ENCODE measurements at regions not wholly inside any gene's neighbourhood (a gene's known extent, or its start where the extent isn't known, plus 50 kb on each side); places are given as distances from the start of the nearest gene placed in this dataset.

DNA sequence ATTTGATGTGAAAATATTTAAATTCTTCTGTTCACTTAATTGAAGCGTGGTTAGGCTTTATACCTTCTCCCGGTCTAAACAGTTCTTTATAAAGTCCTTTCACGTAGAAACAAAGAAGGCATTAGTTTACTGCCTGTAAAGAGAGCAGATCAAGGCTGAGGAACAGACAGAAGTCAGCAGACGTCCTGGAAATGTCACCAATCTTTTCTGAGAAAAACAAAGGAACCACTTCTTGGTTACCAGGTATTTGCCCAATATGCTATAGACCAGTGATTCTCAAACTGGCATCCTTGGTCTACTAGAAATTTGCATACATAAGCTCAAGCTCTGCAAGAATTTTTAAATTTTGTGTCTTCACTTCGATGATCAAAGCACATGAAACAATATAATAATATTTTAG, 89.2 kb upstream of the STK17B start:
- H3K9ac ChIP-seq (ENCODE audit: insufficient read length, low read depth): no peak overlapping the region
- no peaks in the 10 kb centered on the region for H3K9me3 ChIP-seq (ENCODE audit: insufficient read depth, low read length)
- DNase-seq (ENCODE audit: low read depth, low spot score): no peak
- no peaks in the 10 kb centered on the region for H3K36me3 ChIP-seq (ENCODE audit: insufficient read depth, insufficient read length, low read length)
- H3K4me3 ChIP-seq (ENCODE audit: insufficient read length, low read depth): no peak overlapping the region
- H3K4me1 ChIP-seq (ENCODE audit: insufficient read depth, insufficient read length): no peaks in the 10 kb centered on the region
- no peaks in the 10 kb centered on the region for H3K27me3 ChIP-seq (ENCODE audit: insufficient read depth, insufficient read length)
- TF ChIP-seq SUZ12 (IDR thresholded peaks at IDR 0.05; ENCODE audit: extremely low read depth, insufficient read depth, insufficient read length): no peak
- TF ChIP-seq YY1 (IDR thresholded peaks at IDR 0.05; ENCODE audit: insufficient read depth, insufficient read length): no peak
- TF ChIP-seq ZNF274 (IDR thresholded peaks at IDR 0.05; ENCODE audit: low read depth, low read length): no peak

DNA sequence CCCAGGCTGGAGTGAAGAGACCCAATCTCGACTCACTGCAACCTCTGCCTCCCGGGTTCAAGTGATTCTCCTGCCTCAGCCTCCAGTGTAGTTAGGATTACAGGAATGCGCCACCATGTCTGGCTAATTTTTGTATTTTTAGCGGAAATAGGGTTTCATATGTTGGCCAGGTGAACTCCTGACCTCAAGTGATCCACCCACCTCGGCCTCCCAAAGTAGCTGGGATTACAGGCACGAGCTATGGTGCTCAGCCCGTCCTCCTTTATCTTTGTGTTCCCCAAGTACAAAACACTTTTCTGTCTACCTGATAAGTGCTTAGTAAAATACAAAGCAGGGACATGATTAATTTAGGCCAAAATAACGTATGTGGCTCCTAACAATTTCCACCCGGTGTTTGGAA, 91.2 kb upstream of the STK17B start:
- TF ChIP-seq ZNF274 (IDR thresholded peaks at IDR 0.05; ENCODE audit: low read depth, low read length): no peak
- TF ChIP-seq SUZ12 (IDR thresholded peaks at IDR 0.05; ENCODE audit: extremely low read depth, insufficient read depth, insufficient read length): no peak
- TF ChIP-seq YY1 (IDR thresholded peaks at IDR 0.05; ENCODE audit: insufficient read depth, insufficient read length): no peak
- Histone ChIP-seq H3K9me3 (ENCODE audit: insufficient read depth, low read length) (no peaks in the 10 kb centered on the region), H3K36me3 (ENCODE audit: insufficient read depth, insufficient read length, low read length) (no peaks in the 10 kb centered on the region), H3K9ac (ENCODE audit: insufficient read length, low read depth) (no peak overlapping the region), H3K4me1 (ENCODE audit: insufficient read depth, insufficient read length) (no peaks in the 10 kb centered on the region), H3K27me3 (ENCODE audit: insufficient read depth, insufficient read length) (no peaks in the 10 kb centered on the region), H3K4me3 (ENCODE audit: insufficient read length, low read depth) (no peak overlapping the region)
- DNase-seq (ENCODE audit: low read depth, low spot score): no peak

DNA sequence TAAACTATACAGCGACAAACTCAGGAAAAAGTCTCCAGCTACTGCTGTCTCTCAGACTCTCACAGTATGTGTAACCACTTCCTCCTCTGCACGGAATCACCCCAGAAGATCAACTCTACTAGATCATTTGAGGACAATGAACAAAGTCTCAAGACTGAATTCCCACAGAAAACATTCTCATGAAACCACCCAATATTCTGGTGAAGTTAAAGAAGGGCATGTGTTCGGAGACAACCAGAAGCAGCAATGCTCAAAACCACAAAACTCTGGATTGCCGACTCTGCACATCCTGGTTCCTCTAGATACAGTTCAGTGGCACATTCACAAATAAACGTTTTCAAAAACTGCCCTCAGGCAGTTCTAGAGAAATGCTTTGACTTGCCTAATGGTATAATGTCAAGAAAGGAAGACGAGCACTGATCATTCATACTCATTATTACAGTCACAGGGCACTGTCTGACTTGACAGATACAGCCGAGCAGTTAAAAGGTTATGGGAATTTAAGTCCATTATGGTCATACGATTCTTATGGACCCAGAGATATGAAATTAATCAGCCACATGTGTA, 91.9 kb upstream of the STK17B start:
- TF ChIP-seq ZNF274 (IDR thresholded peaks at IDR 0.05; ENCODE audit: low read depth, low read length) (no peak), YY1 (IDR thresholded peaks at IDR 0.05; ENCODE audit: insufficient read depth, insufficient read length) (no peak), SUZ12 (IDR thresholded peaks at IDR 0.05; ENCODE audit: extremely low read depth, insufficient read depth, insufficient read length) (no peak)
- no peak for DNase-seq (ENCODE audit: low read depth, low spot score)
- Histone ChIP-seq H3K27me3 (ENCODE audit: insufficient read depth, insufficient read length) (no peaks in the 10 kb centered on the region), H3K4me1 (ENCODE audit: insufficient read depth, insufficient read length) (no peaks in the 10 kb centered on the region), H3K9ac (ENCODE audit: insufficient read length, low read depth) (no peak overlapping the region), H3K4me3 (ENCODE audit: insufficient read length, low read depth) (no peak overlapping the region), H3K9me3 (ENCODE audit: insufficient read depth, low read length) (no peaks in the 10 kb centered on the region), H3K36me3 (ENCODE audit: insufficient read depth, insufficient read length, low read length) (no peaks in the 10 kb centered on the region)

DNA sequence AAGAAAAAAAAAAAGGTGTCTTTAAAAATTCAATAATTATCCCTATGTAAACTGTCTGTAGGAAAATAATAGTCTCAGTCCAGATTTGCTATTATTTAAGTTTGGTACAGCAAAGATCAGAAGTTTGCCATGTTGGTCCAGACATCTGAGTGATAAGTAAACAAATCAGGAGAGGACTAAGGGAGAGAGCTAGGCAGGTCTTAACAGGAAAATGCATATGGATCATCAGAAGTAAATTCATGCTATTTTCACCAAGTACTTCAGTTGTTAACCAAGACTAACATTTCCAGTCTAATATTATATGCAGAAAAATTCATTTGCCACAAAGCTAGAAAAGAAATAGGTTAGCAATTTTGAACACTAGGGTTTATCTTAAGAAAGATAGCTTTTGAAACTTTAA, 95.0 kb upstream of the STK17B start:
- no peak for TF ChIP-seq ZNF274 (IDR thresholded peaks at IDR 0.05; ENCODE audit: low read depth, low read length)
- TF ChIP-seq YY1 (IDR thresholded peaks at IDR 0.05; ENCODE audit: insufficient read depth, insufficient read length): no peak
- TF ChIP-seq SUZ12 (IDR thresholded peaks at IDR 0.05; ENCODE audit: extremely low read depth, insufficient read depth, insufficient read length): no peak
- H3K36me3 ChIP-seq (ENCODE audit: insufficient read depth, insufficient read length, low read length): no peaks in the 10 kb centered on the region
- no peak for DNase-seq (ENCODE audit: low read depth, low spot score)
- no peaks in the 10 kb centered on the region for H3K4me1 ChIP-seq (ENCODE audit: insufficient read depth, insufficient read length)
- no peak overlapping the region for H3K4me3 ChIP-seq (ENCODE audit: insufficient read length, low read depth)
- no peak overlapping the region for H3K9ac ChIP-seq (ENCODE audit: insufficient read length, low read depth)
- no peaks in the 10 kb centered on the region for H3K9me3 ChIP-seq (ENCODE audit: insufficient read depth, low read length)
- H3K27me3 ChIP-seq (ENCODE audit: insufficient read depth, insufficient read length): no peaks in the 10 kb centered on the region

DNA sequence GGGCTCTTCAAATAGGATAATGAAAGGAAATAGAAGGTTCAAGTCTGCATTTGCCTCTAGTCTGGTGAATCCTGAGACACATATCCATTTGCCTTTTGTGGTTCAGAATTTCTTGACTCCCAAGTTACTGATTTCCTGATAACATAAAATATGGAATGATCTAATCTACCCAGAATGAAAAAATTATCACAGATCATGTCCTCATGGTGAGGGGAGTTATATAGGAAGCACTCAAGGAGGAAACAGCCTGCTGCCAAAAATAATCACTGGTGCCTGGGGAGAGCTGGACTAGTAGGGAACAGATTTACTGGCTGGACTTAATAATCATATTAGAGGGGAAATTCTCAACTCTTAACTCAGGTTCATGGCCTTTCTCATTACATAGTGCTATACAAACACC, 95.5 kb upstream of the STK17B start:
- no peaks in the 10 kb centered on the region for H3K36me3 ChIP-seq (ENCODE audit: insufficient read depth, insufficient read length, low read length)
- DNase-seq (ENCODE audit: low read depth, low spot score): no peak
- no peaks in the 10 kb centered on the region for H3K4me1 ChIP-seq (ENCODE audit: insufficient read depth, insufficient read length)
- no peaks in the 10 kb centered on the region for H3K9me3 ChIP-seq (ENCODE audit: insufficient read depth, low read length)
- H3K27me3 ChIP-seq (ENCODE audit: insufficient read depth, insufficient read length): no peaks in the 10 kb centered on the region
- H3K9ac ChIP-seq (ENCODE audit: insufficient read length, low read depth): no peak overlapping the region
- TF ChIP-seq ZNF274 (IDR thresholded peaks at IDR 0.05; ENCODE audit: low read depth, low read length): no peak
- no peak for TF ChIP-seq SUZ12 (IDR thresholded peaks at IDR 0.05; ENCODE audit: extremely low read depth, insufficient read depth, insufficient read length)
- TF ChIP-seq YY1 (IDR thresholded peaks at IDR 0.05; ENCODE audit: insufficient read depth, insufficient read length): no peak
- no peak overlapping the region for H3K4me3 ChIP-seq (ENCODE audit: insufficient read length, low read depth)

DNA sequence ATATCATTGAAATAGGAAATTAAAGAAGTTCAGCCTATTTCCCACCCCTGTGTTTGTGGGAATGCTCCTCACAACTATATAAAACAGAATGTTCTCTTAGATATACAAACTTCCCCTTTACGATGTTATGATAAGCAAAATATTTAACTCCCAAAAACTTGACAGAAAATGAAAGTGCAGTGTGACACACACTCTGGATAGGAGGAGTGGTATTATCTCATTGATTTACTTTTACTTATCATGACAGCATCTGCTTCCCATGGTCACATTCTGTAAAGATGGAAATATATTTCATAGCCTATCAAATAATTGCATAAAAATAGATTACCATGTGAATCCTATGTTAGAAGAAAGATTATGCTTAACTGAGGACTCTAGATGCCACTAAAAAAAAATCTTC, 96.6 kb upstream of the STK17B start:
- H3K27me3 ChIP-seq (ENCODE audit: insufficient read depth, insufficient read length): no peaks in the 10 kb centered on the region
- no peaks in the 10 kb centered on the region for H3K36me3 ChIP-seq (ENCODE audit: insufficient read depth, insufficient read length, low read length)
- no peak overlapping the region for H3K4me3 ChIP-seq (ENCODE audit: insufficient read length, low read depth)
- DNase-seq (ENCODE audit: low read depth, low spot score): no peak
- no peak overlapping the region for H3K9ac ChIP-seq (ENCODE audit: insufficient read length, low read depth)
- no peak for TF ChIP-seq YY1 (IDR thresholded peaks at IDR 0.05; ENCODE audit: insufficient read depth, insufficient read length)
- no peak for TF ChIP-seq SUZ12 (IDR thresholded peaks at IDR 0.05; ENCODE audit: extremely low read depth, insufficient read depth, insufficient read length)
- H3K4me1 ChIP-seq (ENCODE audit: insufficient read depth, insufficient read length): no peaks in the 10 kb centered on the region
- no peaks in the 10 kb centered on the region for H3K9me3 ChIP-seq (ENCODE audit: insufficient read depth, low read length)

DNA sequence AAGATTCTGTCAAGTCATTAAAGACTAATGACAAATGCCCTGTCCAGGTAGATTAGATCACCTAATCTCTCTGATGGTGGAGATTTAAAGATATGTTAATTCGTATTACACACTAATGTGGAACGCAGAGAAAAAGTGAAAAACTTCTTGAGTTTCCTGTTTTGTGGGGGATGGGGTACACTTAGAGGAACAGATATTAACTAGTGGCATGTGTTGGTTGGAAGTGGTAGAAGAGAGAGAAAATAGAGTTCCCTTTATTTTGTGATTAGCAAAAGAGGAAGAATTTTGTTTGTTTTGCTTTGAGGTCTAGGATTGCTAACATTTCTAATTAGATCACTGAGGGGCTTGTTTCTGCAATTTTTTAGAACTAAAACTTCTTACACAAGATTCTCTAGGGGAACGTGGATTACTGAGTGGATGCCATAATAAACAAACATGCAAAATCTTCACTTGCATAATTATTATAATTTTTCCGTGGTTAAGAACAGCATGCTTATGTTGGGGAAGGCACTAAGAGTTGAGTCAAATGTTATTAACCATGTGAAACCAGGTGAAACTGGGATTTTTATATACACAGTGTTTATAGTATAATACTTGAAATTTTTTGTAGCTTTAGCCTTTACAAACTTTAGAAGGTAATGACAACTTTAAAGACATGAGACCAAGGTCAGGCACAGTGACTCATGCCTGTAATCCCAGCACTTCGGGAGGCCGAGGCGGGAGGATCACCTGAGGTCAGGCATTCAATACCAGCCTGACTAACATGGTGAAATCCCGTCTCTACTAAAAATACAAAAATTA, 97.4 kb upstream of the STK17B start:
- Histone ChIP-seq H3K36me3 (ENCODE audit: insufficient read depth, insufficient read length, low read length) (no peaks in the 10 kb centered on the region), H3K9ac (ENCODE audit: insufficient read length, low read depth) (no peak overlapping the region), H3K27me3 (ENCODE audit: insufficient read depth, insufficient read length) (no peaks in the 10 kb centered on the region), H3K4me1 (ENCODE audit: insufficient read depth, insufficient read length) (no peaks in the 10 kb centered on the region), H3K9me3 (ENCODE audit: insufficient read depth, low read length) (no peaks in the 10 kb centered on the region), H3K4me3 (ENCODE audit: insufficient read length, low read depth) (no peak overlapping the region)
- TF ChIP-seq ZNF274 (IDR thresholded peaks at IDR 0.05; ENCODE audit: low read depth, low read length): no peak
- no peak for TF ChIP-seq SUZ12 (IDR thresholded peaks at IDR 0.05; ENCODE audit: extremely low read depth, insufficient read depth, insufficient read length)
- TF ChIP-seq YY1 (IDR thresholded peaks at IDR 0.05; ENCODE audit: insufficient read depth, insufficient read length): no peak
- no peak for DNase-seq (ENCODE audit: low read depth, low spot score)
